Left colon (tissue), 2 donors: ENCODE measurements at regions not wholly inside any gene's neighbourhood (a gene's known extent, or its start where the extent isn't known, plus 50 kb on each side); places are given as distances from the start of the nearest gene placed in this dataset.

ENCODE experiments used
- ATAC-seq: fragments of 200-7000 bp; cut with Tn5 transposase; one replicate; pipeline ENCODE4 v1.9.1; 2020; ENCODE audit warnings: mild to moderate bottlenecking, moderate library complexity
- DNase-seq, 2 donors: peaks; one replicate each; pipeline ENCODE4 v3.0.0-alpha.2; 2020
- intact Hi-C, 2 donors: fragments of 100-400 bp; cut with DNase I in 1 of 2; cut with micrococcal nuclease in 1 of 2; formaldehyde crosslinking; loops; one replicate each; pipeline versions ENCODE4 v1.11.2 to v1.14.0; 2022; cut with DNase I, micrococcal nuclease
- donor health status: DM: no; HTN: no; CAD: no.
- donor health status: DM: yes; HTN: yes; CAD: no.

GRCh38 chr2:107264184-107264583, 378.2 kb upstream of the ST6GAL2 start:
- DNase-seq (no peak), ATAC-seq (no peak)
- intact Hi-C loops, result no loop called here

- ATAC-seq, result no peak
Measured at GRCh38 chr2:107266555-107266954, 380.6 kb upstream of the ST6GAL2 start.

GRCh38 chr2:107267086-107267485, 381.1 kb upstream of the ST6GAL2 start:
- DNase-seq, result no peak

More at GRCh38 chr2:107266555-107266954, 380.6 kb upstream of the ST6GAL2 start:
- intact Hi-C loops, result no loop called here
- no peak for DNase-seq

GRCh38 chr2:107276034-107276433, 390.1 kb upstream of the ST6GAL2 start:
- intact Hi-C loops, result no loop called here
- no peak for ATAC-seq
- DNase-seq, result no peak

More at GRCh38 chr2:107267086-107267485, 381.1 kb upstream of the ST6GAL2 start:
- ATAC-seq, result no peak
- intact Hi-C loops, result no loop called here

- intact Hi-C loops, result no loop called here
- DNase-seq (no peak), ATAC-seq (no peak)
Measured at GRCh38 chr2:107278672-107279071, 392.7 kb upstream of the ST6GAL2 start.

- ATAC-seq, result no peak
- DNase-seq, result no peak
- intact Hi-C loops, result no loop called here
Measured at GRCh38 chr2:107281637-107282036, 395.7 kb upstream of the ST6GAL2 start.

- DNase-seq, result no peak
- no peak for ATAC-seq
Measured at GRCh38 chr2:107282135-107282534, 396.2 kb upstream of the ST6GAL2 start.

GRCh38 chr2:107285621-107286299, 399.8 kb upstream of the ST6GAL2 start:
- ATAC-seq, result no peak
- intact Hi-C loops, result no loop called here
- no peak for DNase-seq

More at GRCh38 chr2:107282135-107282534, 396.2 kb upstream of the ST6GAL2 start:
- intact Hi-C loops, result no loop called here

- intact Hi-C loops, result no loop called here
- ATAC-seq (no peak), DNase-seq (no peak)
Measured at GRCh38 chr2:107290041-107290440, 404.1 kb upstream of the ST6GAL2 start.

- no peak for ATAC-seq
- intact Hi-C loops, result no loop called here
- no peak for DNase-seq
Measured at GRCh38 chr2:107303964-107304363, 418.0 kb upstream of the ST6GAL2 start.

- ATAC-seq (no peak), DNase-seq (no peak)
- intact Hi-C loops, result no loop called here
Measured at GRCh38 chr2:107305966-107306365, 420.0 kb upstream of the ST6GAL2 start.

GRCh38 chr2:107306881-107307280, 420.9 kb upstream of the ST6GAL2 start:
- intact Hi-C loops, result no loop called here
- no peak for ATAC-seq
- no peak for DNase-seq

GRCh38 chr2:107308835-107309234, 422.9 kb upstream of the ST6GAL2 start:
- ATAC-seq (no peak), DNase-seq (no peak)
- intact Hi-C loops, result no loop called here

GRCh38 chr2:107312240-107312639, 426.3 kb upstream of the ST6GAL2 start:
- no peak for ATAC-seq
- DNase-seq, result no peak
- intact Hi-C loops, result no loop called here

GRCh38 chr2:107313316-107313715, 427.3 kb upstream of the ST6GAL2 start:
- intact Hi-C loops, result no loop called here
- DNase-seq, result no peak
- ATAC-seq, result no peak

- intact Hi-C loops, result no loop called here
- no peak for DNase-seq
- no peak for ATAC-seq
Measured at GRCh38 chr2:107320881-107321280, 434.9 kb upstream of the ST6GAL2 start.

- ATAC-seq (no peak), DNase-seq (no peak)
- intact Hi-C loops, result no loop called here
Measured at GRCh38 chr2:107322416-107322815, 436.4 kb upstream of the ST6GAL2 start.

GRCh38 chr2:107323946-107324565, 438.1 kb upstream of the ST6GAL2 start:
- intact Hi-C loops, result no loop called here
- ATAC-seq (no peak), DNase-seq (no peak)

- intact Hi-C loops, result no loop called here
- ATAC-seq, result no peak
- DNase-seq, result no peak
Measured at GRCh38 chr2:107325981-107326786, 440.2 kb upstream of the ST6GAL2 start.

GRCh38 chr2:107334306-107334705, 448.3 kb upstream of the ST6GAL2 start:
- intact Hi-C loops, result no loop called here
- ATAC-seq (no peak), DNase-seq (no peak)
